Dermis blood vessel endothelial cell (primary cell): ENCODE measurements at regions not wholly inside any gene's neighbourhood (a gene's known extent, or its start where the extent isn't known, plus 50 kb on each side); places are given as distances from the start of the nearest gene placed in this dataset.

ENCODE experiments used
- DNase-seq: peaks from one replicate; pipeline ENCODE4 v3.0.0; 2010

- no peak for DNase-seq
These were observed 1383.3 kb upstream of the TMEM132C start for GRCh38 chr12:126883697-126884096.

- DNase-seq: no peak
These were observed 1377.5 kb upstream of the TMEM132C start for GRCh38 chr12:126889501-126889900.

GRCh38 chr12:126890097-126890496 is 1376.9 kb upstream of the TMEM132C start:
- no peak for DNase-seq

- no peak for DNase-seq
These were observed 1375.2 kb upstream of the TMEM132C start for GRCh38 chr12:126891789-126892188.

- no peak for DNase-seq
These were observed 1370.7 kb upstream of the TMEM132C start for GRCh38 chr12:126895951-126896913.

- no peak for DNase-seq
These were observed 1369.9 kb upstream of the TMEM132C start for GRCh38 chr12:126897102-126897501.

GRCh38 chr12:126897778-126898177 is 1369.2 kb upstream of the TMEM132C start:
- no peak for DNase-seq

GRCh38 chr12:126898562-126898961 is 1368.4 kb upstream of the TMEM132C start:
- DNase-seq: no peak

GRCh38 chr12:126899926-126900792 is 1366.8 kb upstream of the TMEM132C start:
- DNase-seq: no peak

GRCh38 chr12:126903027-126903876 is 1363.7 kb upstream of the TMEM132C start:
- DNase-seq: no peak

GRCh38 chr12:126905752-126906151 is 1361.2 kb upstream of the TMEM132C start:
- no peak for DNase-seq

GRCh38 chr12:126907900-126908764 is 1358.8 kb upstream of the TMEM132C start:
- DNase-seq: no peak

- DNase-seq: no peak
These were observed 1358.2 kb upstream of the TMEM132C start for GRCh38 chr12:126908765-126909142.

GRCh38 chr12:126910570-126910969 is 1356.4 kb upstream of the TMEM132C start:
- DNase-seq: no peak

- DNase-seq: no peak
These were observed 1354.9 kb upstream of the TMEM132C start for GRCh38 chr12:126912111-126912510.

GRCh38 chr12:126914170-126914793 is 1352.7 kb upstream of the TMEM132C start:
- no peak for DNase-seq

GRCh38 chr12:126915309-126915708 is 1351.7 kb upstream of the TMEM132C start:
- no peak for DNase-seq

- DNase-seq: no peak
These were observed 1340.9 kb upstream of the TMEM132C start for GRCh38 chr12:126926023-126926594.

GRCh38 chr12:126930234-126930633 is 1336.7 kb upstream of the TMEM132C start:
- no peak for DNase-seq

- DNase-seq: no peak
These were observed 1334.8 kb upstream of the TMEM132C start for GRCh38 chr12:126932156-126932555.

- no peak for DNase-seq
These were observed 1331.5 kb upstream of the TMEM132C start for GRCh38 chr12:126935435-126935834.
